ENCODE measurements at regions not wholly inside any gene's neighbourhood (a gene's known extent, or its start where the extent isn't known, plus 50 kb on each side); places are given as distances from the start of the nearest gene placed in this dataset.
"Not testable (repeated sequence)": the region's sequence is repeated elsewhere in the genome, so short reads cannot be mapped to it uniquely, and the experiment has no call there.

DNA sequence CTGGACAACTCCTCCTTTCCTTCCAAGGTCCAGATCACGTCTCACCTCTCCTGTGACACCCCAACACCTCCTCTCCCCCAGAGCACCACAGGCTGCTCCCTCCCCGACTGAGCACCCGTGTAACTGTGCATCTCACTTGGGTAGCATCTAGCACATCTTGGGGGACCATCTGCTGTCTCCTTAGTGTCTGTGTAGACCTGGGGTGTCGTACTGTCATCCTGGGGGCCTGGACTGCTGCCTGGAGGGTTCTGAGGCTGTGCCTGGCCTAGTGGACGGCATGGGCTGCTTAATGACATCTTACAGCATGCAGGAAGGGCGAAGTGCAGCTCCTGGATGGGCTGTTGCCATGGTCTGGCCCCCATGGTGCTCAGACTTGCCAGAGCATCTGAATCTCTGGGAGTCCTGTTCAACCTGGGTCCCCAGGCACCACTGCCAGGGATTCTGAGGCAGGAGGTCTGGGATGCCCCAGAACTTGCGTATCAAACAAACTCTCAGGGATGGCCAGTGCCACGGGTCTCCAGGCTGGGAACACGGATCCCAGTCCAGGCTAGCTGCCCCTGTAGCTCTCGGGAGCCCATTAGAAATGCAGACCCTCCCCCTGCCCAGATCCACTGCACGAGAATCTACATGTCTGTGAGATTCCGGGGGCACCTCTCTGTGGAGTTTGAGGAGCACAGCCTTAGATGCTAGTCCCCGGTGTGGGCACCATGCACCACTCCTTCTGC lies 194.4 kb upstream of the ZNF469 start:
- not testable (repeated sequence) for DNase-seq

- not testable (repeated sequence) for DNase-seq
These were observed 192.1 kb upstream of the ZNF469 start for GRCh38 chr16:88190592-88191095.

GRCh38 chr16:88191168-88191567 lies 191.6 kb upstream of the ZNF469 start:
- not testable (repeated sequence) for DNase-seq

- no peak for DNase-seq
These were observed 190.2 kb upstream of the ZNF469 start for GRCh38 chr16:88192601-88193000.

DNA sequence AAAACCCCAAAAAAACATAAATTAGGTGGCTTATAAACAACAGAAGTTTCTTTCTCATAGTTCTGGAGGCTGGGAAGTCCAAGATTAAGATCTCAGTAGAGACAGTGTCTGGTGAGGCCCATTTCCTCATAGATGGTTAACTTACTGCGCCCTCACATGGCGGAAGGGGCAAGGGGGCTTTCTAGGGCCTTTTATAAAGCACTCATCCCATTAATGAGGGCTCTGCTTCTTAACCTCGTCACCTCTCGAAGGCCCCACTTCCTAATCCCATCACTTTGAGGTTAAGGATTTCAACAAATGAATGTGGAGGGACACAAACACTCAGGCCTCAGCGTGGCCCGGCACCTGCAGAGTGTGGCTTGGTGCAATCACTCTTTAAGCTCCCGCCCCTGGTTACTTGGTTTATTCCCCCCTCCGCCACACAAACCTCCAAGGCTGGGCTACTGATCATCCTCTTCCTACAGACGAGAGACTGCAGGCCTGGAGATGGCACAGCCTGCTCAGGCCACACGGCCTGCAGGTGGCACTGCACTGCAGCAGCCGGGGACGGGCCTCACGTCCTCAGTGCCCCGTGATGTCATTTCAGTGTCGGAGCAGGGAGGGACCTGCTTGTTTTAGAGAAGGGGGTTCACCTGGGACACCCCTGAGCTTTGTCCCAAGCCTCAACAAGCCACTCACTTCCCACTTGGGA lies 188.9 kb upstream of the ZNF469 start:
- DNase-seq: peak; percentile 45

- no peak for DNase-seq
These were observed 188.1 kb upstream of the ZNF469 start for GRCh38 chr16:88194397-88195268.

DNA sequence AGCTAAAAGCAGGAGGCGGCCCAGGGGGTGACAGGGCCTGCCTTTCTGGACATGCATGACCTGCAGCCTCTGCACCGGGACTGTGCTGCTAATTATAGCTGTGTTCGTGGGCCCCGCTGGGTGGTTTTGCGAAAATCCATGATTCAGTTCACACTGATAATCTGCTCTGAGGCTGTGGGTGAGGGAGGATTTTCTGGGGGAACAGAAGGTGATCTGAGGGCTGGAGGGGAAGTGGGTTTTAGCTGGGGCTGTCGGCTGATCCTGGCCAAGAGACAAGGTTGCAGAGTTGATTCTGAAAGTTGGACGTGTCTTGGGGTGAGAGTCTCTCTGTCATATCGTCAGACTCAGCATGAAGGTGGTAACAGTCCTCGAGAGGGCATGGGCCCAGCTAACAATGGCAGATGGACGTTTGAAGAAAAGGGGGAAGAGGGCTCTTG lies 187.5 kb upstream of the ZNF469 start:
- DNase-seq: no peak

DNA sequence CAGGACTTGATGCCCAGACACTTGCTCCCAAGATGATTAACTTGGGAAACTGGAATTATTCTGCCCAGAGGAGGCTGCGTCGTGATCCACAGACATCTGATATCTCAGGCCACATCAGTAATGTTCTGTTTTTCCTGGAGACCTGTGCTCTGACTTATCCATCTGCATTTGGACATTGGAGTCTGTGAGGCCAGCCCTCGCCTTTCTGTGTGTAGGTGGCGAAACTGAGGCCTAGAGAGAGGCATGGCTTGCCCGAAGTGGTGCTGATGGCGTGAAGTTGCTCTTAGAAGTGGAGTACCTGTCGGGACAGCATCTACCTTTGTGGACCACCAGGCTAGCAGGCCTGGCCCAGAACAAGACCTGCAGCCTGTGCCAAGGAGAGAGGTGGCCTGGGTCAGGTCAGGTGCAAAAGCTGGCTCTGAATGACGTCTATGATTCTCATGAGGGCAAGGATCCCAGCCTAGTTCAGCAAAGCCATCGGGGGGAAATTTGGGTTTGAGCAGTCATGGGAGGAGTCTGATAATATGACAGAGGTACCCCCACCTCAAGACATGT lies 186.8 kb upstream of the ZNF469 start:
- DNase-seq: no peak

DNA sequence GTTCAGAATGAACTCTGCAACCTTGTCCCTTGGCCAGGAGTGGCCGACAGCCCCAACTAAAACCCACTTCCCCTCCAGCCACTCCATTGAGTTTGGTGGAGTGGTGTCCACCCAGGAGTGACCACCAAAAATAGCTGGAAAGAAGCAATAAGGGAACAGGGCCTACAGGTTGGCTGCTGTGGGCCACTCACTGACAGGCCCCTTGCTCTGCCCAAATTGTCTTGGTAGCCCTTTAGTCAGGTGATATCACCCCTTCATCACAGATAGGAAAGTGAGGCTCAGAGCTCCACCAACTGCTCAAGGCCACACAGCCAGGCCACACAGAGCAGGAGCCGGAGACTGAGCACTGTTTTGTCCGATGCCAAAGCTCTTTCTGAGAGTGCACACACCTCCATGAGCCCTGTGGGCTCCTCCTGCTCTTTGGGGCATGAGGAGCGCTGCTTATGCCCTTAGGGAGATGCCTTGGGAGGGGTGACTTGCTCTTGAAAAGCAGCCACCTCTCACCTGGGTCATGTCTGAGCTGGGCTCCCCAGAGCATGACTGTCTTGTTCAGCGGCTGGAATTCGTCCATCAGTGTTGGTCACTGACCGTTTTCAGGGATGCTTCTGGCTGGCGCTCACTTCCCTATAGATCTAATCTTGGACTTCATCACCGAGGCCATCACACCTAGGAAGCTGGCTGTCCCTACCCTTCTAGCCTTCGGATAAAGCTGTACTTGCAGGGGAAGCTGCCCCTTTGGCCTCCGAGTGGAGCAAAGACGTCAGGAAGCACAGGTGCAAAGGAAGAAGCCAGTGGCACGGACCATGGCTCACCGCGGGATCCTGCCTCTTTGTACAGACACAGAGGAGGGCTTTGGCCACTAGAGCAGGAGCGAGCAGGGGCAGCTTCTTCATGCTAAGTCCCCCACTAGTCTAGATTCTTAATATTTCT lies 186.0 kb upstream of the ZNF469 start:
- DNase-seq: no peak

DNA sequence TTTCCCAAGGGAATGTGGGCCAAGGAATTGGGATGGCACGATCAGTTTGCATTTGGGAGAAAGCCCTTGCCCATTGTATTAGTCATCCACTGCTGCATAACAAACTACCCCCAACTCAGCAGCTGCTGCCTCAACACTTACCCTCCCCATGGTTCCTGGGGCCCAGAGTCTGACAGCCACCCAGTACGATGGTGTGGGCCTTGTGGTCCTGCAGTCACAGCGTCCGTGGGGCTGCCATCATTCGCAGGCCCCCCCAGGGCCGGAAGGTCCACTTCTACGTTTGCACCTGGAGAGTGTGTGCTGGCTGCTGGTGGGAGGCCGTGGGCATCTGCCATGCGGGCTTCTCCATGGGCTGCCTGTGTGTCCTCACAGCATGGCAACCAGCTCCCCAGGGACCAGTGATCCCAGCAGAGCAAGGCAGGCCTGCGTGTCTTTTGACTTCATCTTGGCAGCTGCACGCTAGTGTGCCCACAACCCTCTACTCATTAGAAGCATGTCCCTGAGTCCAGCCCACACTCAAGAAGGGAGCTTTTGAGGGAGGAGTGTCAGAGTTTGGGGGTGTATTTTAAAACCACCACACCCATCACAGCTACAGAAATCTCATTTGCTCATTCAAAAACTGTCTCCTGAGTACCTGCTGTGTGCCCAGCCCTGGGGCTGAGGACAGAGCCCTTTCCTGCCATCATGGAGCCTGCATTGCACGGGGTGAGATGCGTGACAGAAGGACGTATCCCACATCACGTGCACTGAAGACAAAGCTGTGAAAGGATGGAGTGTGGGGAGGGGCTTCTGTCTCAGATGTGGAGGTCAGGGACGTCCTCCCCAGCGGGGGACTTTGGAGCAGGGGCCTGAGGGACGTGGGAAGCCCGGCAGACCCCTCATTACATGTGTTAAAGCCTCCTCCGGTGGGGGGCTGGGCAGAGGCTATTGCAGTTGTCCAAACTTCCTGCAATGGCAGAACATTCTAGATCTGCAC lies 185.0 kb upstream of the ZNF469 start:
- no peak for DNase-seq

GRCh38 chr16:88198457-88199295 lies 184.1 kb upstream of the ZNF469 start:
- not testable (repeated sequence) for DNase-seq

- not testable (repeated sequence) for DNase-seq
These were observed 183.2 kb upstream of the ZNF469 start for GRCh38 chr16:88199296-88200153.

DNA sequence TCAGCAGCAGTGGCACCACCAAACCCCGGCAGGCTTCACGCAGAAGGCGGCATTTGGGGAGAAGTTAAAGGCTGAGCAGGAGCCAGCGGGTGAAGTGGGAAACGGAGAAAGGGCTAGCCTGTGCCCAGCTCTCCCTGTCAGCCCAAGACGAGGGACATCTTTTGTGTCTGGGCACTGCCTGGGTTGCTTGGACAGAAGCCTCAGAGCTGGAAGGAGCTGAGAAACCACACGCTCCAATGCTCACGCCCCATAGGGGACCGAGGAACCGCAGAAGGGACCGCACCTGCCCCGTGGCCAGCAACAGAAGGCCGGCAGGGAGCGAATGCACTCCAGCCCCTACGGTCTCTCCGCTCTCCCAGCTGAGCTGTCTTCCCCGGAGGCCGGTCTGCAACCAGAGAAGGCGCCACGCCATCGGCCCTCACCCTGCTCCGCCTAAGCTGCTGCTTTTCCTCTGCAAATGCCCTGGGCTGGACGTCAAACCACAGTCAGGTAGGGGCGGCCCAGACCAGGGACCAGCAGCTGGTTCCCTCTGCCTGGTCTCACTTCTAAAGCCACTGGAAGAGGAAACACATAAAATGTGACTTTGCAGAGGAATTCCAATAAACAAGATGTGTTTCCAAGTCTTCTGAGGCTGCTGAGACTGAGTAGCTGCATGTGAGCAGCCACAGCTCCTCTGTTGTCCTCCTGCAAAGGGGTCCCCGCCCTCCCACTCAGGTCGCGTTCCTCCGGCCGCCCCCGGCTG lies 182.4 kb upstream of the ZNF469 start:
- DNase-seq: not testable (repeated sequence)

GRCh38 chr16:88200896-88201185 lies 181.9 kb upstream of the ZNF469 start:
- DNase-seq: no peak

GRCh38 chr16:88201611-88202010 lies 181.1 kb upstream of the ZNF469 start:
- DNase-seq: not testable (repeated sequence)

- no peak for DNase-seq
These were observed 180.5 kb upstream of the ZNF469 start for GRCh38 chr16:88202207-88202745.

- DNase-seq: not testable (repeated sequence)
These were observed 179.7 kb upstream of the ZNF469 start for GRCh38 chr16:88202856-88203681.
